ENCODE measurements at regions not wholly inside any gene's neighbourhood (a gene's known extent, or its start where the extent isn't known, plus 50 kb on each side); places are given as distances from the start of the nearest gene placed in this dataset.

DNA sequence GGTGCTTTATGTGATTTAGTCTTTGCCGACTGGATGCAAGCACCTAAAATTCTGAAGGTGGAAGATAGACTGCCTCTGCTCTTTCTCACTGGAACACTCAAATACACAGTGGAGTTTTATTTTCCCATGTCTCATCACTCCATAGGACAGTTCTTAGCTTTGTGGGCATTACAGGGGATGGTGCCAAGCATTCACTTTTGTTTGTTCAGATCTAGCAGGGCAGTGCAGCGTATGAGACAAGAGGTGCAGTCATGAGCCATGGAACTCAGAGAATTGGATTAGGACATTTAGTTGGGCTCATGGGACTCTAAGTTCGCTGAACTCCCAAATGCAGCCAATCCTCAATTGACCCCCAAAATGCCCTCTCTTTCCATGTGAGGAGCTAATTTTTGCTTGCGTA lies 1136.9 kb upstream of the PRKX start:
- Mint-ChIP-seq H3K4me3 (ENCODE audit: low read depth) (no peak overlapping the region), H3K4me1 (ENCODE audit: low read depth) (no peaks in the 10 kb centered on the region)
- no peak for DNase-seq (ENCODE audit: low spot score)

DNA sequence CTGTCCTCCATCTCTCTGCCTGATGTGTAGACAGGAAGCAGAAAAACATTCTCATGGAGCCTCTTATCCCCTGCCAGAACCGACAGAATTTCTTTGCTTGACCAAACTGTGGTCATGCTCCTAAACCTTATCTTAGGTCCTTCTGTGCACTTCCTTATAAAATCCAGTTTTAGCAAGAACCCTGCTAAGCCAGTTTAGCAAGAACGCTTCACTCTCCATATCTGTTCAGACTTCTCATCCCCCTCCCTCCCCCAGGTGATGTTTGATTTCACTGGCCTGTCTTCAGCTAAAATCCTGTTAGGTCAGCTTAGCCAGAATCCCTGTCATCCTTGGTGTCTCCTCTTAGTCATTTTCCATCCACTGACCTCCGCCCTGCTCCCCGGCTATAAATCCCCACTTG lies 1130.9 kb upstream of the PRKX start:
- Mint-ChIP-seq H3K27ac (no peak overlapping the region), H3K4me3 (ENCODE audit: low read depth) (no peak overlapping the region)

More for the DNA sequence above, 1136.9 kb upstream of the PRKX start:
- intact Hi-C loops (cut with micrococcal nuclease) = no loop called here
- H3K27ac Mint-ChIP-seq = no peak overlapping the region
- H3K36me3 Mint-ChIP-seq (ENCODE audit: low read depth) = no peaks in the 10 kb centered on the region
- no peaks in the 10 kb centered on the region for H3K9me3 Mint-ChIP-seq
- H3K27me3 Mint-ChIP-seq (ENCODE audit: low read depth) = no peaks in the 10 kb centered on the region

DNA sequence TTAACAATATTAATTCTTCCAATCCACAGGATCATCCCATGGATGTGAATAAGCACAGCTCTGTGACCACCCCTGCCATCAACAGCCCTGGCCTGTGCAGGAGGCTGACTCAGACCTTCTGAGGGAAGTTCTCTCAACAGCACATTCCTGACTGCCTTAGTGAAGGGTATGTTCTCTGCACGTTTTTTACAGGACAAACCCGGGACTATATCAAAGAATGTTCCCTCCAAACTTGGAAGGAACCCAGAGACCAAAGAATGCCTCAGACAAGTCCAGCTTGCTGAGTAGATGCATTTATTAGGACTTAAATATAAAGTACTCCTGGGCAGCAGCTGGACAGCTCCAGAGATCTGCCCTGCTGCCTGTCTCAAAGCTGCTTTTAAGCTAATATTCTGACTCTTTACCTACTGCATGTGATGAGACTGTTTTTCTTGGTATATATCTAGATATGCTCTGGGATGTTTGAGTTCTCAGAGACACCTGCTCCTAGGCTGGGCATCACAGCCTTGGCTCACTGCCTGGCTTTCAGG lies 1127.8 kb upstream of the PRKX start:
- peaks cover 9% of the 10 kb centered on the region for H3K9me3 Mint-ChIP-seq
- no peaks in the 10 kb centered on the region for H3K27me3 Mint-ChIP-seq (ENCODE audit: low read depth)
- DNase-seq (ENCODE audit: low spot score) = no peak
- no peak overlapping the region for H3K27ac Mint-ChIP-seq
- intact Hi-C loops (cut with micrococcal nuclease) = no loop called here
- no peaks in the 10 kb centered on the region for H3K36me3 Mint-ChIP-seq (ENCODE audit: low read depth)
- H3K4me1 Mint-ChIP-seq (ENCODE audit: low read depth) = no peaks in the 10 kb centered on the region
- H3K4me3 Mint-ChIP-seq (ENCODE audit: low read depth) = no peak overlapping the region

More for the DNA sequence above, 1130.9 kb upstream of the PRKX start:
- intact Hi-C loops (cut with micrococcal nuclease) = no loop called here
- Mint-ChIP-seq H3K27me3 (ENCODE audit: low read depth) (no peaks in the 10 kb centered on the region), H3K9me3 (peaks cover 9% of the 10 kb centered on the region), H3K4me1 (ENCODE audit: low read depth) (no peaks in the 10 kb centered on the region), H3K36me3 (ENCODE audit: low read depth) (no peaks in the 10 kb centered on the region)
- no peak for DNase-seq (ENCODE audit: low spot score)

DNA sequence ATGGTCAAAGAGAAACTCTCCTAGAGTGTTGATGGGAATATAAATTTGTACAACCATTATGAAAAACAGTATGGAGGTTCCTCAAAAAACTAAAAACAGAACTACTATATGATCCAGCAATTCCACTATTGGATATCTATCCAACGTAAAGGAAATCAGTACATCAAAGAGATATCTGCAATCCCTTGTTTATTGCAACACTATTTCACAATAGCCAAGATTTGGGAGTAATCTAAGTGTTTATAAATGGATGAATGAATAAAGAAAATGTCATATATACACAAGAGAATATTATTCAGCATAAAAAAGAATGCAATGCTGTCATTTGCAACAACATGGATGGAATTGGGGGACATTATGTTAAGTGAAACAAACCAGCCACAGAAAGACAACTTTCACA lies 1118.1 kb upstream of the PRKX start:
- H3K4me3 Mint-ChIP-seq (ENCODE audit: low read depth) = no peak overlapping the region
- intact Hi-C loops (cut with micrococcal nuclease) = no loop called here
- H3K27me3 Mint-ChIP-seq (ENCODE audit: low read depth) = no peaks in the 10 kb centered on the region
- H3K27ac Mint-ChIP-seq = no peak overlapping the region
- peaks cover 7% of the 10 kb centered on the region for H3K9me3 Mint-ChIP-seq
- no peak for DNase-seq (ENCODE audit: low spot score)
- H3K4me1 Mint-ChIP-seq (ENCODE audit: low read depth) = no peaks in the 10 kb centered on the region
- H3K36me3 Mint-ChIP-seq (ENCODE audit: low read depth) = no peaks in the 10 kb centered on the region

DNA sequence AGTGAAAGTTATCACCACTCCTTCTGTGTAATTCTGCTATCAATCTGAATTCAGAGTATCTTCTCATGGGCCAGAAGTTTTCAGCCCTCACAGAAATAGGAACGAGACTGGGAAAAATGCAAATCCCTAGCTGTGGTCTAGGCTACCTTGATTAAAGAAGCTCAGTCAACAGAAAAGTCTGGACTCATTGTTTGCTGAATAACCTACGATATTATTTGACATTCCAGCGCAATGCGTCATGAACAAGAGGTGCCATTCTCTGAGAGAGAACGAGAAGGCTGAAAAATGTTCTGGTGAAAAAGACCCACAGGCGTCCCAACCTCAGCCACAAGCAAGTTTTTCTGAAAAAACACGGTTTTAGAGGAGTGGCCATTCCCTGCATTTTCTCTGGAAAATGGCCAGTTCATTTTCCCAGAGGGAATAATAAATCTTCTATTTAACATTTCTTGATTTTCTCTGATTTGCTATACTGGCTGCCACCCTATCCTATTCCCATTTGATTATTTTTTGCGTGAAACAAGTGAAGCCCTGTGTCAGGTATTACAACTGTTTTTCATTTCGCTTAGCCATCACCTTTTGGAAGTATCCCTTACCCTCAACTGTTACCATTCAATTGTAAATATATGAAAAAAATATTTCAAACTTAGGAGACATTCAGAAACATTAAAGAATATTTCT lies 1117.6 kb upstream of the PRKX start:
- intact Hi-C loops (cut with micrococcal nuclease) = no loop called here
- peaks cover 8% of the 10 kb centered on the region for H3K9me3 Mint-ChIP-seq
- no peaks in the 10 kb centered on the region for H3K36me3 Mint-ChIP-seq (ENCODE audit: low read depth)
- H3K27me3 Mint-ChIP-seq (ENCODE audit: low read depth) = no peaks in the 10 kb centered on the region
- no peak for DNase-seq (ENCODE audit: low spot score)
- H3K4me3 Mint-ChIP-seq (ENCODE audit: low read depth) = no peak overlapping the region
- no peak overlapping the region for H3K27ac Mint-ChIP-seq
- no peaks in the 10 kb centered on the region for H3K4me1 Mint-ChIP-seq (ENCODE audit: low read depth)

DNA sequence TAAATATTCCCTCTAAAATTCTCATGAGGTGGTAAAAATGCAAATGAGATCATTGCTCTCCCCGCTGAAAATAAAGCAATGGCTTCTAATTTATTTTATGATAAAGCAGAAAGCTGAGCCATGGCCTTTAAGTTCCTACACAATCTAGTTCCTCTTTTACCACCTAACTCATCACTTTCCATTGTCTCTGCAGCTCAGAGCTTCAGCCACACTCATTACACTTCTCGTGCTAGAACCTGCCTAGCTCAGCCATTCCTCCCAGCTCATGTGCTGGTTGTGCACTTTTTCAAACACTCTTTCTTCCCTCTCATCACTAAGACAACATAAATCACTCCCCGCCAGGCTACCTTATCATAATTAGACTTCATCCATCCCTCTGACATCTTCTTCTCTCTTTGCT lies 1112.1 kb upstream of the PRKX start:
- H3K4me3 Mint-ChIP-seq (ENCODE audit: low read depth) = no peak overlapping the region
- H3K36me3 Mint-ChIP-seq (ENCODE audit: low read depth) = no peaks in the 10 kb centered on the region
- H3K4me1 Mint-ChIP-seq (ENCODE audit: low read depth) = no peaks in the 10 kb centered on the region
- H3K27ac Mint-ChIP-seq = no peak overlapping the region
- no peak for DNase-seq (ENCODE audit: low spot score)
- H3K27me3 Mint-ChIP-seq (ENCODE audit: low read depth) = no peaks in the 10 kb centered on the region
- peaks cover 26% of the 10 kb centered on the region for H3K9me3 Mint-ChIP-seq
- intact Hi-C loops (cut with micrococcal nuclease) = no loop called here

DNA sequence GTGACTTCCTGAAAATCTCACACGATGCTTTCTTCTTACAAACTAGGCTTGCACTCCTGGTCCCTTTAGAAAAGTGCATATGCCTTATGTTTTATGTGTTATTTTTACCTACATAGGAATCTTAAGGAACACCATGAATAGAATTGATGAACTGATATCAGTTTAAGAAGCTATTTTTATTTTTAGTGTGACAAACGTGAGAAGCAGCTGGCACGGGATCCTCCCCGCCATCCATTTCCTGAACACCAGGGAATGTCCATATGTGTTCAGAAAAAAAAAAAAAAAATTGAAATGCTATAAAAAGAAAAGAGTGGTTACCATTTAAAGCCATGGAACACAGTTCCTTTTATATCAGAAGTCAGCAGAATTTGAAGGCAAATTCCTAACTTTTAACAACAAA lies 1096.1 kb upstream of the PRKX start:
- H3K36me3 Mint-ChIP-seq (ENCODE audit: low read depth) = no peaks in the 10 kb centered on the region
- no peak overlapping the region for H3K4me3 Mint-ChIP-seq (ENCODE audit: low read depth)
- H3K4me1 Mint-ChIP-seq (ENCODE audit: low read depth) = no peaks in the 10 kb centered on the region
- intact Hi-C loops (cut with micrococcal nuclease) = no loop called here
- H3K27ac Mint-ChIP-seq = no peak overlapping the region
- H3K9me3 Mint-ChIP-seq = no peaks in the 10 kb centered on the region
- H3K27me3 Mint-ChIP-seq (ENCODE audit: low read depth) = no peaks in the 10 kb centered on the region
- no peak for DNase-seq (ENCODE audit: low spot score)

DNA sequence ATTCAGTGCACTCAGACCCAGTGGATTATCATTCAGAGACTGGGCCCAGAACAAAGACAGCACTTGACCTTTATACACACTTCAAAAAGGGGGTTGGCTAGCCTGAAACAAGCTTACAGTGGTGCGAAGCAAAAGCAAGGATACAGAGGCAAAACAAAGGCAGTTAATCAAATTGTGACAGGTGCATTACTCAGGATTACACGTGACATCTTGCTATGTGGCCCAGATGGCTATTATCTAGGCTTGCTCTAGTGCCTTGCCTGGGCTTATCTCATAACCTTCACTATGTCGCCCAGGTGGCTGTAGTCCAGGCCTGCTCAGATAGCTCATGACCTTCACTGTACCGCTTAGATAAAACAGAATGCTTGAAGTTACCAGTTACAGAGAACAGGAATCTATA lies 1092.1 kb upstream of the PRKX start:
- no peak overlapping the region for H3K27ac Mint-ChIP-seq
- H3K36me3 Mint-ChIP-seq (ENCODE audit: low read depth) = no peaks in the 10 kb centered on the region
- no peak overlapping the region for H3K4me3 Mint-ChIP-seq (ENCODE audit: low read depth)
- no peaks in the 10 kb centered on the region for H3K27me3 Mint-ChIP-seq (ENCODE audit: low read depth)
- no peaks in the 10 kb centered on the region for H3K9me3 Mint-ChIP-seq
- no peaks in the 10 kb centered on the region for H3K4me1 Mint-ChIP-seq (ENCODE audit: low read depth)
- no peak for DNase-seq (ENCODE audit: low spot score)
- intact Hi-C loops (cut with micrococcal nuclease) = no loop called here

DNA sequence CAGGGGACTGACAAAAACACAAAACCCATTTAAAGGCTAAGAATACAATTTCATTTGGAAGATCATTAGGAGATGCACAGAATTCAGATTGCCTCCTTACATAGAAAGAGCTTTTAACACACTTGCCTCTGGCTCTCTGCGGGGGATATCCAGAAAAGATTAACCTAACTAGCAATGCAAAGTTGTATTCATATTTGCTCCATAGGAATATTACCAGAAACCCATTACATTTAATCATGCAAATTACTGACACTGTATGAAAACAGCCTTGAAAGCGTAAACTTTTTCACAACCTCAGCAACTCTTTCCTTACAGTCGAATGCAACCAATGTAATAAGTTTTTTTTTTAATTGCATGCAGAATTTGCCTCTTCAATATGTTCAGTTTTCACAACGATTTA lies 1087.3 kb upstream of the PRKX start:
- no peak overlapping the region for H3K4me3 Mint-ChIP-seq (ENCODE audit: low read depth)

DNA sequence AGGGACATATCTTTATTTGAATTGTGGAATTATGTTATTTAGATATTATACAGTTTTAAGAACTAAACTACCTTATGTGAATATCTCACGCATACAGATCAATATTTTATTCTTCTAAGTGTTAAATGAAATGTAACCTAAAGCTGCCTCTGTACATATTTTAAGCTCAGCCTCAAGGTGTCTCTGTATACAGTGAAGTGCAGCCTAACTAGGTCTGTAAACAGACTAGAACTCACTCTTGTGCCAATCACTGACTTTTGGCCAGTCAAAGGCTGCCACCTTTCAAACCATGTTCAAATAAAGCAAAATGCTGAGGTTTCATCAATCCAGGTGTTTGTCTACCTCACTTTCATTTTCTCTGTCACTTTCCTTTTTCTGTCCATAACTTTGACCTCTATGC lies 1074.5 kb upstream of the PRKX start:
- Mint-ChIP-seq H3K9me3 (no peaks in the 10 kb centered on the region), H3K27ac (no peak overlapping the region), H3K4me3 (ENCODE audit: low read depth) (no peak overlapping the region), H3K4me1 (ENCODE audit: low read depth) (no peaks in the 10 kb centered on the region), H3K36me3 (ENCODE audit: low read depth) (no peaks in the 10 kb centered on the region), H3K27me3 (ENCODE audit: low read depth) (no peaks in the 10 kb centered on the region)
- no peak for DNase-seq (ENCODE audit: low spot score)
- intact Hi-C loops (cut with micrococcal nuclease) = no loop called here

More for the DNA sequence above, 1087.3 kb upstream of the PRKX start:
- H3K27ac Mint-ChIP-seq = no peak overlapping the region
- no peaks in the 10 kb centered on the region for H3K9me3 Mint-ChIP-seq
- intact Hi-C loops (cut with micrococcal nuclease) = no loop called here
- H3K4me1 Mint-ChIP-seq (ENCODE audit: low read depth) = no peaks in the 10 kb centered on the region
- H3K36me3 Mint-ChIP-seq (ENCODE audit: low read depth) = no peaks in the 10 kb centered on the region
- no peaks in the 10 kb centered on the region for H3K27me3 Mint-ChIP-seq (ENCODE audit: low read depth)
- no peak for DNase-seq (ENCODE audit: low spot score)

DNA sequence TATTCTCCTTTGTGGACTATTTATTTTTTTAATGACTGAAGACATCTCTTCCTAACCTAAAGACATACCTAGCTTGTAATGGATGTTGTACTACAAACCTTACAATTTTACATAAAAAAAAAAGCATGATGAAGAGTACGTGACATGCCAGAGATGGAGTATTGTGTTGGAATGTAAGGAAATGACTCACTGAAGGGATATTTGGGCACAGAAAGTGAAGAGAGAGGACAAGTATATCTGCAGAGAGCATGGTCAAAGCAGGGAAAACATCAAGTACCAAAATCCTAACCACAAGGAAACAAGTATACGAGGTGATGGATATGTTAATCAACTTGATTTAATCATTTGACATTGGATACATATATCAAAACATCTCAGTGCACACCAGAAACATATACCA lies 1051.4 kb upstream of the PRKX start:
- no peak for DNase-seq (ENCODE audit: low spot score)
- no peak overlapping the region for H3K4me3 Mint-ChIP-seq (ENCODE audit: low read depth)
- H3K4me1 Mint-ChIP-seq (ENCODE audit: low read depth) = no peaks in the 10 kb centered on the region
- H3K9me3 Mint-ChIP-seq = peaks cover 11% of the 10 kb centered on the region
- H3K27me3 Mint-ChIP-seq (ENCODE audit: low read depth) = no peaks in the 10 kb centered on the region
- intact Hi-C loops (cut with micrococcal nuclease) = no loop called here
- H3K36me3 Mint-ChIP-seq (ENCODE audit: low read depth) = no peaks in the 10 kb centered on the region
- no peak overlapping the region for H3K27ac Mint-ChIP-seq

DNA sequence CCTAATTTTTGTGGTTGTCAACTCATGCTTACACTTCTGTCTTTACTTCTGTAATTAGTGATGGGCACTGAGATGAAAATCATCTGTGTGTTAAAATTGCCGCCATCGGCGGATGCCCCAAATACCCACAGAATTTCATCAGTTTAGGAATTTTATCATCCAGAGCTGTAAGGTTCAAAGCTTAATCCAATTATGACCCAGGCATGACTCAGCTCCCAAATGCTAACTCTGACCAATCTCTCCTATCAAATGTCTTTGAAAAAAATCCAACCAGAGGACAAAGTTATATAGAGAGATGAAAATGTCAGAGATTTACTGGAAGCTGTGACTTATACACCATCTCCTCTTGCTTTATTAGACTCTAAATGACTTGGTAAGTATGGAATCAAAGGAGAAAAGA lies 1048.7 kb upstream of the PRKX start:
- Mint-ChIP-seq H3K27ac (no peak overlapping the region), H3K4me3 (ENCODE audit: low read depth) (no peak overlapping the region), H3K27me3 (ENCODE audit: low read depth) (no peaks in the 10 kb centered on the region), H3K4me1 (ENCODE audit: low read depth) (no peaks in the 10 kb centered on the region), H3K36me3 (ENCODE audit: low read depth) (no peaks in the 10 kb centered on the region), H3K9me3 (peaks cover 11% of the 10 kb centered on the region)
- intact Hi-C loops (cut with micrococcal nuclease) = no loop called here
- no peak for DNase-seq (ENCODE audit: low spot score)

DNA sequence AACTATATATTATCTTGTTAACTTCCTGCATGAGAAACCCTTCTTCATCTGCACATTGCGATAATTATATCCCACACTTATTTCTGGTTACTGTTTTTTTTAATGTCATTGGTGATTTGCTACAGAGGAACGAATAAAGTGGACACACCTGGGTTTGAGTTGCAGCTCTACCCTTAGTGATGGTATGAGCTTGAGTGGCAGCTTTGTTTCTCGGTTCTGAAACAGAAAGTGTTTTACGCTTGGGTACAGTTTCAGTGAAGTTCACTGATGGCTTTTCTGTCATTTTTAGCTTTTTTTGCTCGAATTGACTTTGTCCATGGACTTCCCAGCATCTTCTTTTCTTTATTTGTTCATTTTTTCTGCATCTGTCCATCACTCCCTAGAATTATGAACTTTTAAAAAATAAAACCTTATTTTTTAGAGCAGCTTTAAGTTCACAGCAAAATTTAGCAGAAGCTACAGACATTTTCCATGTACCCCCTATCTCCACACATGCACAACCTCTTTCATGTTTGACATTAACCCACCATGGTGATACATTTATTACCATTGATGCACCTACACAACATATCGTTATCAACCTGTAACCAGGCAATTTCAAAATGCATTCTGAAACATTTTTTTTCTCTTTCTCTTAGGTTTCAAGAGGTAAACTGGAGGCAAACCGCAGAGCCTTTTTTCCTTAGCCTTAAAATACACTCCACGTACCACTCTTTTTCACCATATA lies 1041.6 kb upstream of the PRKX start:
- H3K27me3 Mint-ChIP-seq (ENCODE audit: low read depth) = no peaks in the 10 kb centered on the region
- DNase-seq (ENCODE audit: low spot score) = no peak
- H3K36me3 Mint-ChIP-seq (ENCODE audit: low read depth) = no peaks in the 10 kb centered on the region
- peaks cover 6% of the 10 kb centered on the region for H3K9me3 Mint-ChIP-seq
- no peak overlapping the region for H3K27ac Mint-ChIP-seq
- no peaks in the 10 kb centered on the region for H3K4me1 Mint-ChIP-seq (ENCODE audit: low read depth)
- no peak overlapping the region for H3K4me3 Mint-ChIP-seq (ENCODE audit: low read depth)
- intact Hi-C loops (cut with micrococcal nuclease) = no loop called here
